NCI-H2029 (cell line): ENCODE measurements at regions not wholly inside any gene's neighbourhood (a gene's known extent, or its start where the extent isn't known, plus 50 kb on each side); places are given as distances from the start of the nearest gene placed in this dataset.

Experiments
- DNase-seq: peaks from one replicate; lab custom pipeline; 2025; lab: John Stamatoyannopoulos, UW

DNA sequence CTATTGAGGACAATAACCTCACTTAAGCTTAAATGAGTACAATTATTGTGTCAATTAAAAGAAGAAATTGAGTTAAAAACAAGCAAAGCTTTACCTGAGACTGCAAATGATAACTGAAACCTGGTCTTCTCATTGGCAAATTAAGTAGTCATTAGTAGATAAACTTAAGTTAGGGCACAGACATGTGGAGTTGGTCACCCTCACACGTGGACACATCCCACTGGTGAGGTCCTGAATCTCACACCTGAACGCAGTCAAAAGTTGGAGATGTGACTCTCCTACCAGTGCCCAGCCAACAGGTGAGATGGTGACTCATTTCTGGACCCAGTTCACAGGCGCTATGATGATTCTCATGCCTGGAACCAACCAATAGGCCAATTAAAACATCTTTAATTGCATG, 311.6 kb downstream of the FOXL1 start:
- no peak for DNase-seq

- no peak for DNase-seq
These were observed 312.8 kb downstream of the FOXL1 start for GRCh38 chr16:86891121-86891520.

- DNase-seq = no peak
These were observed 313.3 kb downstream of the FOXL1 start for GRCh38 chr16:86891631-86892030.

DNA sequence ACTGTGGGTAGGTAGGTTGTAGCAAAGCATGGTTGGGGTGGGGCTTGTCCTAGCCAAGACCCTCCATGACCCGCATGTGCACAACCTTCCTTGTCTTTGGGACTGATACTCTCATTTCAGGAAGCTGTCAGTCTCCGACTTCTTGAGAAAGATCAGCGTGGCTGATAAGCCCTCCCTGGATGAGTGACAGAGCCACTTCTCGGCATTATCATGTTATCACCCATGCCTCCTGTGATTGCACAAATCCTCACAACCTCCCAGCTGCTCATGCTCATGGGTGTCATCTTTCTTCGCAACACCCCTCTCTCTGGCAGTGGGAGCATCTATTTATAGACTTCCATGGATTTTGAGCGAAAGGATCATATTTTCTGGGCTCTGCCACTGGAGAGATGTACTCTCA, 314.2 kb downstream of the FOXL1 start:
- no peak for DNase-seq

DNA sequence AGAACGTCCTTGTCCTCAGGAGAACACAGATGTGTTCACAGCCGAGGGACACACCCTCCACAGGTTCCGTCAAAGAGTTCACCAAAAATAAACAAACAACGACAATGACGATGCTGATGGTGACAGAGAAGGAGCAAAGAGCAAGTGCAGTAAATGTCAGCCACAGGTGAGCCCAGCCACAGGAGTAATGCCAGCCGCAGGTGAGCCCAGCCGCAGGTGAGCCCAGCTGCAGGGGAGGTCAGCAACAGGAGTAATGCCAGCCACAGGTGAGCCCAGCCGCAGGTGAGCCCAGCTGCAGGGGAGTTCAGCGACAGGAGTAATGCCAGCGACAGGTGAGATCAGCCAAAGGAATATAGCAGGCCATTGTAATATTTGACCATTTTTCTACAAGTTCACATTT, 315.2 kb downstream of the FOXL1 start:
- DNase-seq = no peak

- no peak for DNase-seq
These were observed 315.7 kb downstream of the FOXL1 start for GRCh38 chr16:86894029-86894567.

DNA sequence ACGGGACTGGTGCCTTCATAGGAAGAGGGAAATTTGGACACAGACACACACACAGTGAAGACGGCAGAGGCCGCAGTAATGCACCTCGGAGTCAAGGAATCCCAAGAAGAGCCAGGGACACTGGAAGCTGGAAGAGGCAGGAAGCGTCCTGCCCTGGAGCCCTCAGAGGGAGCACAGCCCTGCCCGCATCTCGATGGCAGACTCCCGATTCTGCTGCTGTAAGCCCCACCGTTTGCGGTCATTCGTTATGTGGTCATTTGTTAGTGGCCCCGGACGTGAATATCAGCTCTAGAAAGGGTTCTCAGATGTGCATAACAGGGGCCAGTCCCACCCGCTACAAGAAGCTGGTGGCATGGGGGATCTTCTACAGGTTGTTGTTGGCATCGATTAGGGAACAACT, 316.6 kb downstream of the FOXL1 start:
- DNase-seq = no peak

DNA sequence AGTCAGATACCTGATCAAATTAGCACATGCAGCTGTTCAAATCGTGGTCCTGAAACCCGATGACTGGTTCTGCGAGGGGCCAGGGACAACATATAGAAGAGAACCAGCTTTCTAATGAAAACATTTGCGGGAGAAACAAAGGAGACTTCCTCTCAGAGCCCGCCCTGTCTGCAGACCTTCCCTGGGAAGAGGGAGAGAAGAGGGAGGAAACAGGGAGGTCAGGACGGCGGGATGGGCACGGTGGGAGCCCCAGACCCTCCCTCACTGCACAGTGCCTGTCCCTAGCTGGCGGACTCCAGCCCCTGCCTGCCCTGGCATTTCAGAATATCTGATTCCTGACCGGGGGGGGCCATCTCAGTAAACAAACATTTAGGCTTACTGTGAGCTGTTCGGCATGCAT, 317.3 kb downstream of the FOXL1 start:
- no peak for DNase-seq

DNA sequence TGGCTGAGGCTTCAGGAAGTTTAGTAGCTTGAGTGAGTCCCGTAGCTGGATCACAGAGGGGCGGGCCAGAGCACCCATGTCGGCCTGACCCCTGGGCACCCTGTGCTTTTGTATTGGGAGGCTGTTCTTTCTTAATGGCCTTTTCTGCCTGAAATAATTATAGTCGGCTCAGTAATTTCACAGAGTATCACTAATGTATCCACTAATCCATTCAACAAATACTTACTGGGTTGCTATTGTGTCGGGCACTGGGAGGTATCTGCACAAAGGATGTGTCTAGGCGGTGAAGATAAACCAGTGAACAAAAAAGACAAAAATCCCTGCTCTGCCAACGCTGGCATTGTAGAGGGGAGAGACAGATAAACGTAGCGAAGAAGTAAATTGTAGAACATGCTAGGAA, 318.6 kb downstream of the FOXL1 start:
- no peak for DNase-seq

DNA sequence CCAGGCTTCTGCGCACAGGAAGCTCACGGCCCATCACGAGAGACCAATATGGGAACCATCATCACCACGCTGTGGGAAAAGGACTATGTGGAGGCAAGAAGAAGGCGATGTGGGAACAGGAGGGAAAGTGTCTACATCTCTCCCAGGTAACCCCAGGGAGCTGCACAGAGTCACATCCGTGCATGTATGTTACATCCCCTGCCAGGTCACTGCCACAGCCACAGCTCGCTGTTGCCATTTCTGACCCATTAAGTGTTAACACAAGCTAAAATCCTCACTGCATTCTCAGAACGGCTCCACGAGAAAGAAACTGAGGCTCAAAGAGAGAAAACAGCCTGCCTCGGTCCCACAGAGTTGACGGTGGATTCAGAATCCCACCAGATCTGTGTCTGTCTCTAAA, 319.1 kb downstream of the FOXL1 start:
- DNase-seq = no peak

GRCh38 chr16:86898386-86898785, 320.0 kb downstream of the FOXL1 start:
- no peak for DNase-seq

- DNase-seq = no peak
These were observed 320.8 kb downstream of the FOXL1 start for GRCh38 chr16:86899151-86899550.

GRCh38 chr16:86899757-86900156, 321.4 kb downstream of the FOXL1 start:
- no peak for DNase-seq

DNA sequence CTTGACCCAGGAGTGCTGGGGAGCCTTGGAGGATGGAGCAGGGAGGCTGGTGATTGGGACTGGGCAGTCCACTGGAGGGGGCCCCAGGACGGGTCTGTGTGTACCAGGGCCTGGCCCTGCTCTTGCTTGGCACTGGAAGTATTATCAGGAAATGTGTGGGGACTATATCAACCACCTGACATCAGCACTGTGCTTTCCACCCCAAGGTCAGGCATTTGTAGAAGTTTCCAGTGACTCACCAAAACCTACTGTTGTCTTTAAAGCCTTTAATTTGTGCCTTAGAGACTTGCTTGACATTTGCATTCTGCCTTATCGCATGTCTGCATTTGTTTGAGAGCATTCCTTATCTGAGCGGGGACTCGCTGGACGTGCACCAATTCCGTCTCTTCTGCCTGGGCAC, 323.1 kb downstream of the FOXL1 start:
- DNase-seq = no peak

GRCh38 chr16:86902656-86903001, 324.3 kb downstream of the FOXL1 start:
- no peak for DNase-seq

GRCh38 chr16:86903068-86903467, 324.7 kb downstream of the FOXL1 start:
- no peak for DNase-seq

- no peak for DNase-seq
These were observed 327.0 kb downstream of the FOXL1 start for GRCh38 chr16:86905302-86905701.

DNA sequence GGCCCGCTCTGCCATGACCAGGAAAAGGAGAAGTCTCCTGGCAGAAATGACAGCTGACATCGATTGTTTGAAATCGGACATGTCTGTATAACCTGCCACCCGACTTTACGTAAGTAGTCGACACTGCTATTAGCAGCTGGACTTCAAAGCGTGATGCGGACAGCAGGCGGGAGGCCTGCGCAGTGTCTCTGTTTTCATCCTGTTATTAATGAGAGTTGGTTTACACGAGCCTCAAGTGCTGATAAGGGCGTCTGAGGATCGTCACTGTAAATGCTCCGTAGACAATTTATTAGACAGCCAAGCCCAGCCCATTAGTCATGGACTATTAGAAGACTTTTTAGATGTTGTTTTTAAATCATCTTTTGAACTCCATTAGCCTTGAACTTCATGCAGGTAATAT, 328.3 kb downstream of the FOXL1 start:
- DNase-seq = no peak

GRCh38 chr16:86909359-86910160, 331.2 kb downstream of the FOXL1 start:
- DNase-seq = no peak

GRCh38 chr16:86910161-86910769, 331.9 kb downstream of the FOXL1 start:
- no peak for DNase-seq

DNA sequence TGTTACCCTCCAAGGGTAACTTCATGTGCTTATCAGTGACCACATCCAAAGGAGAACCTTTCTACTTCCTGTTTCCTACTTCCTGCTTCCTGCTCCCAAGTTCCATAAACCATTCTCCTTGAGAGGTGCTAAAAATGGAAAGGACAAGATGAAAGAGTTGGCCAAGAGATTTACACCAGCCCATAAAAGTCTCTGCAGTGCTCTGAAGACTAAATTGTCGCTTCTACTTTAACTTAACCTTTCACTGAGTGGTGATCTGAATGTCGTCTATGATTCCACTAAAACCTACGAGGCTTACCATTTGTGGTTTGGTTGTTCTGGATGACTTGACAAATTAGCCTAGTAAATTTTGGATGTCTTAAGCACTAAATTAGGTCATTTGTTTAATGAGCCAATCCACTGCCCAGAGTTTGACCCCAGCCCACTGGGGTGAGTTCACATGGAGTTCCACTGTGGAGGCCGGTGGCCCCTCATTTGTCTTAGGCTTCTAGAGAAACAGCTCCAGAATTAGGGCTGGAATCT, 333.1 kb downstream of the FOXL1 start:
- no peak for DNase-seq

- no peak for DNase-seq
These were observed 335.5 kb downstream of the FOXL1 start for GRCh38 chr16:86913886-86914285.
